T1000 (cell line): ENCODE measurements at regions not wholly inside any gene's neighbourhood (a gene's known extent, or its start where the extent isn't known, plus 50 kb on each side); places are given as distances from the start of the nearest gene placed in this dataset.
"Not testable (repeated sequence)": the region's sequence is repeated elsewhere in the genome, so short reads cannot be mapped to it uniquely, and the experiment has no call there.

ENCODE experiments used
- DNase-seq: peaks from one replicate; lab custom pipeline; 2025; ENCODE audit warnings: mixed read lengths; lab: John Stamatoyannopoulos, UW

DNA sequence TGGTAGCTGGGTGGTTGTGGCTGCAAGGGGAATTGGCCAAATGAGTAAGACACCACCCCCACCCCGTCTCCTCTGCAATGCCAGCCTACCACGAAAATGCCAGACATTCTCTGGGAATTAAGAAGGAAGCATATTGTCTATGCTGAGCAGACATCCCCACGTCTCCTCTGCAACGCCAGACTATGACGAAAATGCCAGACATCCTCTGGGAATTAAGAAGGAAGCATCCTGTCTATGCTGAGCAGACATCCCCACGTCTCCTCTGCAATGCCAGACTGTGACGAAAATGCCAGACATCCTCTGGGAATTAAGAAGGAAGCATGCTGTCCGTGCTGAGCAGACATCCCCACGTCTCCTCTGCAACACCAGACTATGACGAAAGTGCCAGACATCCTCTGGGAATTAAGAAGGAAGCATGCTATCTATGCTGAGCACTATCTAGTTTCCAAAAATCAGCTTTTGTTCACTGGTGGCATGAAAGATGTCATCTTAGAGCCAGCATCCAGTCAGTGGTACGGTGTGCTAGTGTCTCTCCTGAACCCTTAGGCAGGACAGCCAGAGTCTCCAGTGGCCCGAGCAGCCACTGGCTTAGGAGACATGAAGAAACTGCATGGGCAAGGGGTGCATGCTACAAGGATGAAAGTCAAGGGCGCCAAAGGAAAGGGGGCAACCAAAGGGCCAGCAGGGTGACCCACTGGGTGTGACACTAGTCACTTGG lies 339.8 kb upstream of the FRG1 start:
- no peak for DNase-seq

DNA sequence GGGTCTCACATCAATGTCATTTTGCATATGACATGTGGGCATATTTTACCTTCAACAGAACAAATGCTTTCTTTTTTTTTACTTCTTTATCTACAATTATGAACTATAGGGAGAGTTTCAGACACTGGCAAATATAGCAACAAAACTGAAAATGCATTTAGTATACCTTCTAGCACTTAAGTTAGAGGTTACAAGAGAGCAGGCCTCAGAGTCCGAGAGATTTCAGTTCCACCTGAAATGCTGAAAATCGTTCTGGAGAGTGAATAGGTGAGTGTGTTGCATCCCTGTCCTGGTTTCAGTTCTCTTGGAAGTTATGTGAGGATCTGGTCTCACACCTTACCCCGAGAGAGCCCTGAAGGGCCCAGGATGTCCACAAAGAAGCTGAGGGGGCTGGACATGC lies 337.8 kb upstream of the FRG1 start:
- not testable (repeated sequence) for DNase-seq

- not testable (repeated sequence) for DNase-seq
Observed at GRCh38 chr4:189610571-189610970, 330.1 kb upstream of the FRG1 start.

- no peak for DNase-seq
Observed at GRCh38 chr4:189613207-189613606, 327.5 kb upstream of the FRG1 start.

- DNase-seq, result no peak
Observed at GRCh38 chr4:189615217-189615663, 325.4 kb upstream of the FRG1 start.

DNA sequence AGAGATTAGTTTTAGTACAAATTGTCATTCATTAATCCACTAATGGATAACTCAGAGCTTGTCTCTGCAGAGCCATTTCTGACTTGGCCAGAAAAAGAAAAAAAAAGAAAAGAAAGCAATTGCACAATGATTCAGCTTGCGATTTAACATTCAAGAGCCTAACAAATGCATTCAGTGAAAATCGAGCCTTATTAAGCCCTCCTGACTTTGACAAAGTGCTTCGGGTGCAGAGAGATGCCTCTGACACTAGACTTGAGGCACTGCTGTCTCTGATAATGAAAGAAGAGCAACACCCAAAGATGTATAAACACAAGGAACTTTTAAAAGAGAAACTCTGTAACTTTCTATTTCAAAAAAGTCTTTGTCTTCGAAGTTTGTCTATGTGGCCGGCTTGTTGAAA lies 322.9 kb upstream of the FRG1 start:
- DNase-seq, result not testable (repeated sequence)

DNA sequence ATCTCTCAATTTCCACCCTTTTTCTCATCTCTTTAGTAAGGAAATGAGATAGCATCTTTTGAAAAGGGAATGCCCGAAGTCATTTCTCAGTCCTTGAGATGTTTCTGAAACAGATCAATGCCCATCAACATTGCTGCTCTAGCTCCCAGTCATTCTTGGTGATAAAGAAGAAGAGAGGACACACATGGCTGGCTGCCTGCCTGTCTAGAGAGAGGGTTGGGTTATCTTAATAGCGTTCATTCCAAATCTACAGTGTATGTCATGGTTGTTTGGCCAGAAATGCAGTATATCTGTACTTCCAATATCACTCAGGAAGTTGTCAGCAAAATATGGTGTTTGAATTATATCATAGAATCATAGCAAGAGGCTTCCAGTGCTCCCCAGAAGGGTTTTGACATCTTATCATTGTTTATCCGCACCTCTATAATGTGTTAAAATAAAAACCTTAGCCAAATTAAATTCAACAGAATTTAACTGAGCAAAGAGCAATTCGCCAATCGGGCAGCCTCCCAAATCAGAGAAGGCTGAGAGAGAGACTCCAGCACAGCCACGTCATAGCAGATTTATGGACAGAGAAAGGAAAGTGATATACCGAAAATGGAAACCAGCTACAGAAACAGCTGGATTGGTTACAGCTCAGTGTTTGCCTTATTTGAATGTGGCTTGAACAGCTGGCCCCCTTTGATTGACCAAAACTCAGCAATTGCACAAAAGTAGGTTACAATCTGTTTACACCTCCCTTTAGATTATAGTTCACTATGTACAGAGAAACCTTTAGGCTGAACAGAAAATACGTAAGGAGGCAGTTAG lies 321.0 kb upstream of the FRG1 start:
- DNase-seq, result not testable (repeated sequence)

DNA sequence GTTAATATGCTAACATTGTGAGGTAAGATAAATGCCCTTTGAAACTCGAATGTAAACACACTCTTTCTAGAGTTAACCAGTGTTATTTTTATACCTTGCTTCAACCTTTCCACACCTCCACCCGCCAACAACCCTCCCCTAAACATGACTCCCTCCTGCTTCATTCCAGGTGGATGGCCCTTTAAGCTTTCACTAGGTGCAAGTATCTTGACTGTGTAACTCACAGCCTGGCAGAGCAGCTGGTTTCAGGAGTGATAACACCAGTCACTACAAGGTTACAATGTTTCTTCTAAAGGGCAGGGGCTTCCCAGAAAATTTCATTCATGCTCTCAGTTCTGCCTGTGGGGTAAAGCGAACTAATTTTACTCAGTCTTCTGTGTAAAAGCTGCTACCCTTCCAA lies 318.1 kb upstream of the FRG1 start:
- DNase-seq, result not testable (repeated sequence)

DNA sequence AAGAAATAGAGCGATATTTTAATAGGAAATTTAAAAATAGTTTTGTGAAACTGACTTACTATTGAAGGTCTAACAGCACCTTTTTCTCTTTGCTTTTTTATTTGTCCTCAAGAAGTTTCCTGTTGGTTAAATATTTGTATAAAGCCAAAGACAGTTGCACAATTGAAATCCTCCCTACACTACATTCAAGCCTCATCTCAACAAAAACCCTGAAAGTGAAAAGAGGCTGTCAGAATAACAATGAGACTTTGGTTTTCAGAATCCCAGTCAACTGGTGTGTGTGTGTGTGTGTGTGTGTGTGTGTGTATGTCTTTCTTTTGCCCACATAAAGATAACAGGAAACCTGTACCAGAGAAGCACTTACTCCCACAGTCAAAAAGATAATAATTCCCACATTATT lies 313.6 kb upstream of the FRG1 start:
- DNase-seq, result not testable (repeated sequence)

- not testable (repeated sequence) for DNase-seq
Observed at GRCh38 chr4:189629733-189630132, 310.9 kb upstream of the FRG1 start.

GRCh38 chr4:189630913-189631567 lies 309.6 kb upstream of the FRG1 start:
- DNase-seq, result not testable (repeated sequence)

- DNase-seq, result not testable (repeated sequence)
Observed at GRCh38 chr4:189631568-189631916, 309.1 kb upstream of the FRG1 start.

DNA sequence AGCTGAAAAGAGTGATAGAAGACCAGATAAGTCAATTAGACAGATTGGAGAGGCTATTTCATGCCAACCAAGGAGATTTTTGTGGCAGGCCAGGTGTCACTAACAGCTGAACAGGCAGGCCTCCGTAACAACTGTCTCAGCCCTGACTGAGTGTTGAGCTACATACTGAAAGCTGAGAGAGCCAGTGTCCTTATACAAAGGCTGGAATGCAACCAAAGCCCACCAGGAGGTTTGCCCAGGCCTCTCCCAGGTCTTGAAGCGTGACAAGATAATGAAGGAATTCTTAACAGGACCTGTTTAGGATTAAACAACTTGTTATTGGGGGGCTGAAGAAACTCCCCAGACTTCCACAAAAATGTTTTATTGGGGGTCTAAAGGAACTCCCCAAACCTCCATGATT lies 290.2 kb upstream of the FRG1 start:
- not testable (repeated sequence) for DNase-seq

- DNase-seq, result not testable (repeated sequence)
Observed at GRCh38 chr4:189653130-189653653, 287.5 kb upstream of the FRG1 start.

- not testable (repeated sequence) for DNase-seq
Observed at GRCh38 chr4:189653983-189654382, 286.7 kb upstream of the FRG1 start.

DNA sequence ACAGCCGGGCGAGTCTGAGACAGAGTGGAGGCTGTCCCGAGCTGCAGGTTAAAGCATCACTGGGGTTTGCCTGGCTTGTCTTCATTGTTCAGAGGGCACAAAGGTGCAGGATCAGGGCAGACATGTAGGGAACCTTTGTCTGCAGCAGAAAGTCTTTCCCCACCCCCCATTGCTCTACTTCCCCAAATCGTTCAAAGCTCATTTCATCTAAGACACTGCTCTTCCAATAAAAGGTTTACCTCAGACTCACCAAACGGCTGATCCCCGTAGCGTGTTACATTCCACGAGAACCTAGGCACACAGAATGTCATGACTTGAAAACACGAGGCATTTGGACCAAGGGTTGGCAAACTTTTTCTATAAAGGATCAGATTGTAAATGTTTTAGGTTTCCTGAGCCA lies 286.3 kb upstream of the FRG1 start:
- not testable (repeated sequence) for DNase-seq

DNA sequence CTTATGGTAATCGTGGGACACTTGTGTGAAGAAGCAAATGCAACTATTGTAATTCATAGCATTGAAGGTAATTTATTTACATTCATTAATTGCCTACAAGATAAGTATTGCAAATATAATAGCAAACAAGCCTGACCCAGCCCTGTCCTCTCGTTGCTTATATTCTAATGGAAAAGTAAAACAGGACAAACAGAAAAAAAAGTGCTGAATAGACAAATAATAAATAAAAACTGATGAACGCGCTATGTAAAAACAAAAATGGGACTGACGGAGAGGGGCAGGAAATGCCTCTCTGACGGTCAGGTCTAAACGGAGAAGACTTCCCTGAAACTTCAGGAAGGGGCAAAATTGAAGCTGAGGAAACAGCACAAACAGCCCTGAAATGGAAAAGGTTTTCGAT lies 284.9 kb upstream of the FRG1 start:
- DNase-seq, result not testable (repeated sequence)

- DNase-seq, result no peak
Observed at GRCh38 chr4:189656641-189657040, 284.0 kb upstream of the FRG1 start.

DNA sequence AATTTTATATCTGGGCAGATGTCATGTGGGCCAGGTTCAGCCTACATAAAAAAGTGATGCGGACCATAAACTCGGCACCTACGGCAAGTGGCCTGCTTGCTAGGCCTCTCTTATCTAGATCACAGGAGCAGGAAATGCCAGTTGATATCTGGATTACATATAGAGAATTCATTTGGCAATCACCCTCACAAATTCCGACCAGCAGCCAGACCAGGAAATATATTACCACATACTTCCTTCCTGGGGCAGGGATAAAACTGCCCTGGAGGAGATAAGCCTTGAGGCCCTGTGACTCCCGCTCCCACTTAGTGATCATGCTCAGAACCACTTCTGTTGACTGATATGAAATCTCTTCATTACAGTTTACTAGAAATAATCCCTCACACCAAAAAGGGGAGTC lies 282.4 kb upstream of the FRG1 start:
- not testable (repeated sequence) for DNase-seq

- DNase-seq, result not testable (repeated sequence)
Observed at GRCh38 chr4:189658831-189659230, 281.8 kb upstream of the FRG1 start.

- no peak for DNase-seq
Observed at GRCh38 chr4:189659287-189659686, 281.4 kb upstream of the FRG1 start.

GRCh38 chr4:189660722-189661360 lies 279.8 kb upstream of the FRG1 start:
- DNase-seq, result no peak
